IPS DF 4.7 (cell line): ENCODE measurements at regions not wholly inside any gene's neighbourhood (a gene's known extent, or its start where the extent isn't known, plus 50 kb on each side); places are given as distances from the start of the nearest gene placed in this dataset.
"Not testable (repeated sequence)": the region's sequence is repeated elsewhere in the genome, so short reads cannot be mapped to it uniquely, and the experiment has no call there.

Experiments used
- DNase-seq: peaks from one replicate; pipeline ENCODE4 v3.0.0-alpha.2; 2013; ENCODE audit warnings: low spot score; ENCODE audit errors: extremely low read depth

- no peak for DNase-seq
These were observed 813.1 kb downstream of the CDH11 start for GRCh38 chr16:64308721-64309120.

GRCh38 chr16:64307431-64307830 lies 814.4 kb downstream of the CDH11 start:
- no peak for DNase-seq

DNA sequence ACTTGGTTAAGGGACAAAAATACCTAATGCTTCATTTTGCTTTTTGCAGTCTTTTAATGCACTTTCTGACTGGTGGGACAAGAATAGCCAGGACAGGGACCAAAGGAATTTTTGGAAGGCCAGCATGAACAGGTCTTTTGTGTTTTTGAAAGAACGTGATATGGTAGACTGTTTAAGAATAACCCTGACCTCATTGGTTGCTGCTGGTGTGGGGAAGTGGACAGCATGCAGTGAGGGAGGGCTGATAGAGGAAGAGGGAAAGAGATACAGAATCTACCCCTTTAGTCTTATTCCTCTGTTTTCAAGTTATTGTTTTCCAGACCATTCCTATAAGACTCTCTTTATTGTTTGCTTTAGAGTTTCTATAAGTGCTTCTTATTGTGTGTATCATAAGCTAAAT lies 816.2 kb downstream of the CDH11 start:
- no peak for DNase-seq

- no peak for DNase-seq
These were observed 816.9 kb downstream of the CDH11 start for GRCh38 chr16:64304951-64305350.

DNA sequence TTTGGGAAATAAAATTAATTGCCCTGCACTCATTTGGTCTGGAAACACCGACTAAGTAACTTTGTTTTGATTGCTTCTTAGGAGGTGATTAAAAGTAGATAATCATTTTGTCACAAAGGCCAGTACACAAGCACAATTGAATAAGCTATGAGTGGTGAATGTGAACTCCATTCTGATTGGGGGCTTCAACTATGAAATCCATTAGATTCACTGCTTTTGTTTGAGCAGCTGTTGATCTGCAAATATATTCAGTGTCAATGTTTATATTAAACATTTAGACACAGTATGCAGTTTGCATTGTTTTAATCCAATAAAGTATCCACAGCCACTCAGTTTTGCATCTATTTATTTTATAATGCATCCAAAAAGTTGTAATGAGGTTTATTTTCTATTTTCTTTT lies 817.5 kb downstream of the CDH11 start:
- no peak for DNase-seq

GRCh38 chr16:64297863-64298600 lies 823.8 kb downstream of the CDH11 start:
- no peak for DNase-seq

DNA sequence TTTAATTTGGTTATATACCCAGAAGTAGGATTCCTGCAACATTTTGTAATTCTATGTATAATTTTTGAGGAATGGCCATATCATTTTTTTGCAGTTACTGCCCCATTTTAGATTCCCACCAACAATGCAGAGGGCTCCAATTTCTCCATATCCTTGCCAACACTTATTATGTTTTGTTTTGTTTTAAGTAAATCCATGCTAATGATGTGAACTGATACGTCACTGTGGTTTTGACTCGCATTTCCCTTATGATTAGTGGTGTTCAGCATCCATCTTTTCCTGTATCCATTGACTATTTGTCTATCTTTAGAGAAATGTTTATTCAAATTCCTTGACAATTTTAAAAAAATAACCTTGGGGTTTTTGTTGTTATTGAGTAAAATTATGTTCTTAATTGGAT lies 826.4 kb downstream of the CDH11 start:
- DNase-seq: no peak

GRCh38 chr16:64292953-64293352 lies 828.9 kb downstream of the CDH11 start:
- no peak for DNase-seq

DNA sequence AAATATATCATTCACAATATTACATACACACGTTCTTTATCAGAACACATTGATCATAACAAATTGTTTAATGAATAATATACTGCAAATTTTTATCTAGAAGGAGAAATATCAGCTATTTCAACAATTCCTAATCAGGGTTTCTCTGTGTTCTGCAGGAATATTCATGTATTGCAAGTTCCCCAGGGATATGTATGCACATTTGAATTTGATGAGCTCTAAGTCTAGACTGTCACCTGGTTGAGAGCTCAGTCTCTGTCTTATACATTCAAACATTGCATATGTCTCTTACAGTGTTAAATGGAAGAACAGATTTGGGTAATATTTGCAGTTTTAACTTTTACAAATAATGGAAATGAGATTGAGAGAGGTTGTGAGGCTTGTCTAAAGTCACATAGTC lies 829.7 kb downstream of the CDH11 start:
- DNase-seq: no peak

DNA sequence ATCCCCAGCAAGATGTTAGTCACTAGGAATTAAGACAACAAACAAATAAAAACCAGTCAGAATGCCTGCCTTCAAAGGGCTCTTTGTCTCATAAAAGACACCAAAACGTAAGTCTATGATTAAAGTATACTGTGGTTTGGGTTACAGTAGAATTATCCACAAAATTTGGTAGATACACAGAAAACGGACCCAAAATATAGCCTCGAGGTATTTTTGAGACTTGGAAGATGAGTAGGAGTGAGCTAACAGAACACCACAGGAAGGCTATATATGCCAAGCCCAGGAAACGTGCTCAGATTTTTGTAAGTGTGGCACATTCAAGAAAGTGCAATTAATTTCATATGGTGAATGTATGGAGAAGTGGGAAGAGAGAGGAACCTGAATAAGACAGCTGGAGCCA lies 831.4 kb downstream of the CDH11 start:
- DNase-seq: no peak

- DNase-seq: no peak
These were observed 834.0 kb downstream of the CDH11 start for GRCh38 chr16:64287655-64288528.

DNA sequence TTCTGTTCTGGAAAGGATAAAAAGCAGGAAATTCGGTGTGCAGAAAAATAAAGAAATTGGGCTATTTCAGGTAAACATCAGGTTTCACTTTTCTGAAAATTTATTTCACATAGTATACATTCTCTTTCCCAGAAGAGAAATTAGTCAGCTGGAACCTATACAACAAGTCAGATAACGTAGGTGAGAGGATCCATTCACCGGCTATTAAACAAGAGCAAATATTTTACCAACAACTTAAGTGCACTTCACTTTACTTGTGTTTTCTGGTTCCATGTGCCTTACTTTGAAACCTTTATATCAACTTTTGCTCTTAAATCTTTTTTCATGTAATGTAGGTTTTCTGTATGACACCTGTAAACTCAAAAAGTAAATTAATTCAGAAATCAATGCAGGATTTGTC lies 839.7 kb downstream of the CDH11 start:
- no peak for DNase-seq

- no peak for DNase-seq
These were observed 841.5 kb downstream of the CDH11 start for GRCh38 chr16:64280317-64280716.

DNA sequence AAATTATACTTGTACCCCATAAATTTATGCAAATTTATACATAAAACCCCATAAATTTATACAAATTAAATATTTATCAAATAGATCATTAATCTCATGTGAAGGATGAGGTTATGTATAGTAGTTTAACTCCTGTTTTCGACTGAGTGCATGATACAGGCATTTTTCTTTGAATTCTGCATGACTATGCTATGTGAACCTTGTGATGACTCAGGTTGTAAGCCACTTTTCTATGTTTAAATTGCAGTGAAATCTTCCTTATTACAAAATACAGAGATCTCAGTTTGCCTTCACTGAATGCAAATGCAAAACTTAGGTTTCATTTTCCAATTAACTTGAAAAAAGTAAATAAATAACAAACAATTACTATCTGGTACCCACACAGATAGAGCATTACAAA lies 843.7 kb downstream of the CDH11 start:
- DNase-seq: no peak

DNA sequence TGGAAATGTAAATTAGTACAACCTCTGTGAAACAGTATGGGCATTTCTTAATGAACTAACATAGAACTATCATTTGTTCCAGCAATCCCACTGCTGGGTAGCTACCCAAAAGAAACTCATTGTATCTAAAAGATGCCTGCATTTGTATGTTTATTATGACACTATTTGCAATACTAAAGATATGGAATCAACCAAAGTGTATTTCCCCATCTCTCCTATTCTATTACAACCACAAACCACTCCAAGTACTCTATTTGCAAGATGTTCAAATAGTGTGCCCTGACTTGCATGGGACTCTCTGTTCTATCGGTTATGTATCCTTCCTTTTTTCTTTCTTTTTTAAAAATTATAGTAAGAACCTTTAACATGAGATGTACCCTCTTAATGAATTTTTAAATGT lies 845.2 kb downstream of the CDH11 start:
- no peak for DNase-seq

- no peak for DNase-seq
These were observed 849.8 kb downstream of the CDH11 start for GRCh38 chr16:64272028-64272427.

DNA sequence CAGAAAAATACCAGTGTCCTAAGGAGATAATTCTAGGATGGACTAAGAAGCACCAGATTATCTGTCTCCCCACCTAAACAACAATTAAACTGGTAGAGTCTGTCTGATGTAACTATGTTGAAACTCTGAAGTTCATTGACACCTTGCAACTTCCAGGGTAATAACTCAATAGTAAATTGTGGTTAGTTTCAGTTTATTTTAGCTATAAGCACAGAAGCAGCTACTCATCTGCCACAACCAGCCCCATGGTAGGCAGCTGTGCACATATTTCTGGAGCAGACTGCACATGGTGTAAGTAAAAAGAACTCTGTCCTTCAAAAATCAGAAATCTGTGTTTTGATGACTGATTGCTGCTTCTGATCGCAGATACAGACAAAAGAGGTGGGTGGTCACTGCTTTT lies 852.1 kb downstream of the CDH11 start:
- DNase-seq: no peak

DNA sequence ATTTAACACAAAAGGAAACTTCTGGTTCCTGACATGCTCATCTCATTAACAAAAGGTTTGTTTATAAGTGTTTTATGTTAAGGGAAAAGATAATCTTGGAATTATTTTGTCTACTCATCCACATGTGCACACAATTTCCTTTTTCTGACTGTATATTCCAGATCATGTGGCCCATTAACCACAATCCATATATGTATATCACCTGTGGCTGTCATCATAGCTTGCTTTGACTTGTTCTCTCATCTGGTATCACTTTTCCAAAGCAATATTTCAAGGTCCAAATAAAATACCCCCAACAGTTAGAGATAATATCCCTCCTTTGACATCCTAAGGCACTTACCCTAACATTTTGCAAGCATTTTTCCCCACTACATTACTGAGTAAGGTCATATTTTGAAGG lies 856.1 kb downstream of the CDH11 start:
- no peak for DNase-seq

DNA sequence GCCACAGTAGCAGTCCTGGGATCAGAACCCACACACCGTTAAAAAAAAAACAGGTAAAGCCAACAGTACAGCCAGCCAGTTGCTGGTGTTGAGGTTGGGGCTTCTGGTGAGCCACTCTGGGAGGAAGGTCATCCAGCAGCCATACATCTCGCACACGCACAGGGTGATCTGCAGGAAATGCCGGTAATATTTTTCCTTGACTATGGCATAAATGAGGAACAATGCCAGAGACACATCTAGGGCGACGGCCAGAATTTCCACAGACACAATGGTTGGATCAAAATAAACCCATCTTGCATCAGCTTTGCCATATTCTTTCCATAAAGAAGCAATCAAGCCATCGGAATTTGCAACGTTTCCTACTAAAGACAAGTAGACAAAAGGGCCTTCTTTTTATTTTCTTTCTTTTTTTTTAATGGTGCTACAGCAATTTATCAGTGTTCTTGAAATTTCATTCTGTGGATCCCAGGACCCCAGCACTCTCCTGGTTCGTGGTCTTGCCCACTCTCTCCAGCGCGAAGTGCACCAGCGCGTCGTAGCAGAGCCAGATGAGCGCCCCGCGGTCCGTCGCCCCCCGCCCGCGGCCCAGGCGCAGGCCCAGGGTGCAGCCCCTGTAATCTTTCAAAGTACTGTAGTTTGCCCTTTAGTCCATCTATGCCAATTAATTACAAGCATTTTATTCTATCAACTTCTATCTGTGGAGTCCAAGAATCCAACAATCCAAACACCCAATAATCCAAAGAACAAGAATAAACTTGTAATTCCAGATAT lies 861.0 kb downstream of the CDH11 start:
- DNase-seq: not testable (repeated sequence)

GRCh38 chr16:64254443-64255367 lies 867.2 kb downstream of the CDH11 start:
- no peak for DNase-seq

DNA sequence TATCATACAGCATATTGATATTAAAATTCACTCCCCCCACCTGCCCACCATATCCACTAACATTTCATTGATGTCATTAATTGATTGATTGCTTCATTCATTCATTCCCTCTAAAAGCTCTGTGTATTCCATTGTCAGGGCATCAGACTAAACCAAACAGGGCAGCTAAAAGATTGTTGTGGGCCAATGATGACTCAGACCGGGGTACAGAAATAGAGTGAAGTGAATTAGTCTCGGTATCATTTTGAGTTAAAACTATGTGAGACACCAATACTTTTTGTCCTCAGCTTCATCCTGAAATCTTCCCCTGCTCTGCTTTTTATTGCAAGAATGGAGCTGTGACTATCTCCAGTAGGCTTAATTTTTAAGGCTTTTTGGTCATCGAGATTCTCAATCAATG lies 868.3 kb downstream of the CDH11 start:
- no peak for DNase-seq
